ENCODE measurements at regions not wholly inside any gene's neighbourhood (a gene's known extent, or its start where the extent isn't known, plus 50 kb on each side); places are given as distances from the start of the nearest gene placed in this dataset.

DNA sequence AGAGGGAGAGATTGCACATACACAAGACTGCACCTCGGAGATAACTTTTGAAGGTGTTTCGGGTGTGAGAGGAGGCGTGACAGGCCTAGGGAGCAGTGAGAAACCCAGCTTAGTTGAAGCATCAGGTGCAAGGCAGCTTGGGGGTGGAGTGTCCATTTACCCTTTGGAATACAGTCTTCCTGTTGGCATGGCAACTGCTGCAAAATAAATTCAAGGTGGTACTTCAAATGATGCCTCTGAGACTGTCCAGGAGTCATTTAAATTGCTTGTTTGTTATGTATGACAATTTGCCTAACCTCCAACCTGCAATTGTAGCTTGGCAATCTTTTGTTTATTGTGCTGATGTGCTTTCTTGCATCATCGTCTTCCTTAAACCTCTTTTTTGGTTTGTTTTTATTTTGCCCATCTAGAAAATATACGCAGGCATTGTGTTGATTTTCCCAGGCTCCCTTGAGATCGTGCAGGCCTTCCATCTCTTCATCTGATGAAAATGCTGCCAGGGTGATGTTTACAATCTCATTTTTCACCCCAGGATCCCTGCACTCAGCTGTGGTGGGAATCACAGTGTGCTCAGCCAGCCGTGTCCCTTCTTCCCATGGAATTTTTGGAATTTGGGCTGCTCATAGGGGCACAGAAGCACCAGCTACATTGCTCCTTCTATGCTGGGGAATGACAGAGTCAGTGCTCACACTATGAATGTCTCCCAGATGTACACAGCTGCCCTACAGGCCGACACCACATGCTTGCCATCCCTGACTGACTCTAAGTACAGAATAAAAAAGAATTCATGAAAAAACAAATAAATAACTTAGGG lies 583.1 kb upstream of the CFAP20DC start:
- TF ChIP-seq, protein P1, sequence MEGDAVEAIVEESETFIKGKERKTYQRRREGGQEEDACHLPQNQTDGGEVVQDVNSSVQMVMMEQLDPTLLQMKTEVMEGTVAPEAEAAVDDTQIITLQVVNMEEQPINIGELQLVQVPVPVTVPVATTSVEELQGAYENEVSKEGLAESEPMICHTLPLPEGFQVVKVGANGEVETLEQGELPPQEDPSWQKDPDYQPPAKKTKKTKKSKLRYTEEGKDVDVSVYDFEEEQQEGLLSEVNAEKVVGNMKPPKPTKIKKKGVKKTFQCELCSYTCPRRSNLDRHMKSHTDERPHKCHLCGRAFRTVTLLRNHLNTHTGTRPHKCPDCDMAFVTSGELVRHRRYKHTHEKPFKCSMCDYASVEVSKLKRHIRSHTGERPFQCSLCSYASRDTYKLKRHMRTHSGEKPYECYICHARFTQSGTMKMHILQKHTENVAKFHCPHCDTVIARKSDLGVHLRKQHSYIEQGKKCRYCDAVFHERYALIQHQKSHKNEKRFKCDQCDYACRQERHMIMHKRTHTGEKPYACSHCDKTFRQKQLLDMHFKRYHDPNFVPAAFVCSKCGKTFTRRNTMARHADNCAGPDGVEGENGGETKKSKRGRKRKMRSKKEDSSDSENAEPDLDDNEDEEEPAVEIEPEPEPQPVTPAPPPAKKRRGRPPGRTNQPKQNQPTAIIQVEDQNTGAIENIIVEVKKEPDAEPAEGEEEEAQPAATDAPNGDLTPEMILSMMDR (IDR thresholded peaks at IDR 0.05): no peak
- TF ChIP-seq EP300 (IDR thresholded peaks at IDR 0.05) (no peak), POLR2AphosphoS5 (IDR thresholded peaks at IDR 0.05) (no peak), POLR2A (IDR thresholded peaks at IDR 0.05) (no peak)

All from sigmoid colon (tissue), 4 donors.